Breast epithelium (tissue), 3 donors: ENCODE measurements at regions not wholly inside any gene's neighbourhood (a gene's known extent, or its start where the extent isn't known, plus 50 kb on each side); places are given as distances from the start of the nearest gene placed in this dataset.

Experiments
- CTCF ChIP-seq, 3 donors: fragments of 450-650 bp; IDR thresholded peaks; one replicate each; pipeline ENCODE4 v1.5.1; 2016 to 2017; ENCODE audit warnings: antibody characterized with exemption in 3 of 3, mild to moderate bottlenecking in 3 of 3, moderate library complexity in 3 of 3
- POLR2A ChIP-seq: fragments of 450-650 bp; IDR thresholded peaks from one replicate; pipeline ENCODE4 v1.6.1; 2016; ENCODE audit warnings: antibody characterized with exemption, mild to moderate bottlenecking, moderate library complexity
- POLR2AphosphoS5 ChIP-seq, 3 donors: sonication (generic); formaldehyde crosslinking; IDR thresholded peaks; one replicate each; pipeline ENCODE4 v1.6.1; 2017; ENCODE audit warnings: antibody characterized with exemption in 3 of 3

GRCh38 chr2:176702131-176702530 is 432.9 kb downstream of the MTX2 start:
- TF ChIP-seq POLR2AphosphoS5 (IDR thresholded peaks at IDR 0.05), result no peak
- no peak for TF ChIP-seq CTCF (IDR thresholded peaks at IDR 0.05)
- no peak for TF ChIP-seq POLR2A
